ENCODE measurements at regions not wholly inside any gene's neighbourhood (a gene's known extent, or its start where the extent isn't known, plus 50 kb on each side); places are given as distances from the start of the nearest gene placed in this dataset.

GRCh38 chr6:104640150-104640700 lies 219.5 kb downstream of the HACE1 start:
- TF ChIP-seq, protein P1, sequence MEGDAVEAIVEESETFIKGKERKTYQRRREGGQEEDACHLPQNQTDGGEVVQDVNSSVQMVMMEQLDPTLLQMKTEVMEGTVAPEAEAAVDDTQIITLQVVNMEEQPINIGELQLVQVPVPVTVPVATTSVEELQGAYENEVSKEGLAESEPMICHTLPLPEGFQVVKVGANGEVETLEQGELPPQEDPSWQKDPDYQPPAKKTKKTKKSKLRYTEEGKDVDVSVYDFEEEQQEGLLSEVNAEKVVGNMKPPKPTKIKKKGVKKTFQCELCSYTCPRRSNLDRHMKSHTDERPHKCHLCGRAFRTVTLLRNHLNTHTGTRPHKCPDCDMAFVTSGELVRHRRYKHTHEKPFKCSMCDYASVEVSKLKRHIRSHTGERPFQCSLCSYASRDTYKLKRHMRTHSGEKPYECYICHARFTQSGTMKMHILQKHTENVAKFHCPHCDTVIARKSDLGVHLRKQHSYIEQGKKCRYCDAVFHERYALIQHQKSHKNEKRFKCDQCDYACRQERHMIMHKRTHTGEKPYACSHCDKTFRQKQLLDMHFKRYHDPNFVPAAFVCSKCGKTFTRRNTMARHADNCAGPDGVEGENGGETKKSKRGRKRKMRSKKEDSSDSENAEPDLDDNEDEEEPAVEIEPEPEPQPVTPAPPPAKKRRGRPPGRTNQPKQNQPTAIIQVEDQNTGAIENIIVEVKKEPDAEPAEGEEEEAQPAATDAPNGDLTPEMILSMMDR (IDR thresholded peaks at IDR 0.05) = no peak
- DNase-seq = no peak
- Histone ChIP-seq H3K27me3 (no peaks in the 10 kb centered on the region), H3K36me3 (no peaks in the 10 kb centered on the region), H3K27ac (no peak overlapping the region), H3K4me1 (no peaks in the 10 kb centered on the region), H3K9me3 (no peaks in the 10 kb centered on the region), H3K4me3 (no peak overlapping the region)
- WGBS, 2 donors = 48 to 51% methylated on average over 5 of the region's 5 CpGs
- no peak for ATAC-seq
- intact Hi-C loops (cut with DNase I) = no loop called here
- no peak for FAIRE-seq

DNA sequence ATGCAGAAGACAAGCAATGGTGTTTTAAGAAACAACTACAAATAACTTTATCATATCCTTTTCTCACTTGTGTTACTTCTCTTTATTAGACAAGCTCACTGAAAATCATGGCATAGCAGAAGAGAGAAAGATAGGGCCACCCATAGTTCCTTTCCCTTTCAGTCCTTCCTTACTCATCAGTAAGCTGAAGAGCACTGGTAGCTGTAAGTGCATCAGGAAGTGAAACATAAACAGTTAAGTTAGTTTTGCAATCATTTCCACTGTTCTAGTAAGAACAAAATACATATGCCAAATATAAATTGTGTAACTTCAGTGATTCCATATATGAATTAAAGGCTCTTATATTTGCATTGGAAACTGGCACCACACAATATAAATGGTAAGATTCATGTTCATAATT lies 220.1 kb downstream of the HACE1 start:
- no peak for DNase-seq
- no peaks in the 10 kb centered on the region for H3K9me3 ChIP-seq
- ATAC-seq = peak in 3 of 4 donors; percentile 24 to 74 (median 71)
- no peaks in the 10 kb centered on the region for H3K36me3 ChIP-seq
- TF ChIP-seq, protein P1 (IDR thresholded peaks at IDR 0.05) = no peak
- intact Hi-C loops (cut with DNase I) = no loop called here
- no peak overlapping the region for H3K27ac ChIP-seq
- H3K27me3 ChIP-seq = no peaks in the 10 kb centered on the region
- H3K4me3 ChIP-seq = no peak overlapping the region
- FAIRE-seq = no peak
- H3K4me1 ChIP-seq = no peaks in the 10 kb centered on the region

DNA sequence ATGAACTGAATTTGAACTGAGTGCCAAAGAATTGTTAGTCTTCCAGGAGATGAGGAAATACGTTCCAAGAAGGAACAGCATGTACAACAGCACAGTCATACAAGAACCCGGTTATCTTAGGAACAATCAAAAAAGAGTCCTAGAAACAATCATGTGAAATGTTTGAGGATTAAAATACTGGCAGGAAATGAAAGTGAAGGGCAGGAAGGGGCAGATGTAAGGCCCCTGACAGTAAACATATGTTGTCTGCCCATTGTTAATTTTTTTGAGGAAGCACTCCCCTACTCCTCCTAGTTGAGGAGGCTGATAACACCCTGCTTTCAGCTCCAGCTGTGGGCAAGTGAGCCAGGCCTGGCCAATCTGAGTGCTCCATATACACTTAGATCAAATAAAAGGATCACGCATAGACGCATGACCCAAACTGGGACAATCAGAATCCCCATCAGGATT lies 220.9 kb downstream of the HACE1 start:
- Histone ChIP-seq H3K36me3 (no peaks in the 10 kb centered on the region), H3K4me1 (no peaks in the 10 kb centered on the region), H3K4me3 (no peak overlapping the region), H3K27ac (no peak overlapping the region), H3K9me3 (no peaks in the 10 kb centered on the region), H3K27me3 (no peaks in the 10 kb centered on the region)
- TF ChIP-seq, protein P1 (IDR thresholded peaks at IDR 0.05) = no peak
- no peak for DNase-seq
- peak in 3 of 4 donors; percentile 11 to 59 (median 41) for ATAC-seq
- intact Hi-C loops (cut with DNase I) = no loop called here
- WGBS, 2 donors = 77 to 80% methylated on average over 4 of the region's 4 CpGs
- FAIRE-seq = no peak

GRCh38 chr6:104633125-104633524 lies 226.6 kb downstream of the HACE1 start:
- no peaks in the 10 kb centered on the region for H3K36me3 ChIP-seq
- ATAC-seq = no peak
- intact Hi-C loops (cut with DNase I) = no loop called here
- H3K27me3 ChIP-seq = no peaks in the 10 kb centered on the region
- no peak for DNase-seq
- H3K27ac ChIP-seq = no peak overlapping the region
- TF ChIP-seq, protein P1 (IDR thresholded peaks at IDR 0.05) = no peak
- no peak for FAIRE-seq
- 81 to 87% methylated on average over 4 of the region's 4 CpGs for WGBS, 2 donors
- H3K9me3 ChIP-seq = no peaks in the 10 kb centered on the region
- H3K4me1 ChIP-seq = no peaks in the 10 kb centered on the region
- H3K4me3 ChIP-seq = no peak overlapping the region

GRCh38 chr6:104632588-104632987 lies 227.1 kb downstream of the HACE1 start:
- TF ChIP-seq, protein P1 (IDR thresholded peaks at IDR 0.05) = no peak
- Histone ChIP-seq H3K36me3 (no peaks in the 10 kb centered on the region), H3K9me3 (no peaks in the 10 kb centered on the region), H3K27me3 (no peaks in the 10 kb centered on the region), H3K4me3 (no peak overlapping the region), H3K4me1 (no peaks in the 10 kb centered on the region), H3K27ac (no peak overlapping the region)
- intact Hi-C loops (cut with DNase I) = no loop called here
- DNase-seq = no peak
- ATAC-seq = no peak
- no peak for FAIRE-seq
- 85 to 87% methylated on average over 2 of the region's 2 CpGs for WGBS, 2 donors

All from pancreas (tissue), 10 donors.